Activated T-cell treated with anti-CD3 and anti-CD28 coated beads, Interleukin-2, amount 50 U/mL, for 72 hours (primary cell): ENCODE measurements at regions not wholly inside any gene's neighbourhood (a gene's known extent, or its start where the extent isn't known, plus 50 kb on each side); places are given as distances from the start of the nearest gene placed in this dataset.

Experiments
- ATAC-seq, 2 donors: fragments of 150-1000 bp; cut with Tn5 transposase; replicated peaks in 1 of 2; 2 replicates each; pipeline ENCODE4 v1.10.0; 2021; ENCODE audit warnings: moderate library complexity in 2 of 2, mild to moderate bottlenecking in 1 of 2
- DNase-seq, 2 donors: peaks; one replicate each; pipeline ENCODE4 v3.0.0; 2021 to 2022; ENCODE audit warnings: mixed read lengths in 1 of 2
- H3K27ac Mint-ChIP-seq: one replicate; pipeline ENCODE4 v1.8.0; 2022; ENCODE audit warnings: mild to moderate bottlenecking, moderate library complexity, mixed read lengths
- H3K27me3 Mint-ChIP-seq: one replicate; pipeline ENCODE4 v1.8.0; 2022; ENCODE audit warnings: low read depth, mixed read lengths
- H3K36me3 Mint-ChIP-seq, 2 donors: one replicate each; pipeline ENCODE4 v1.8.0; 2022; ENCODE audit warnings: mixed read lengths in 2 of 2, mild to moderate bottlenecking in 1 of 2; ENCODE audit not compliant: insufficient read depth in 2 of 2
- H3K4me1 Mint-ChIP-seq: one replicate; pipeline ENCODE4 v1.8.0; 2022; ENCODE audit warnings: low read depth, mixed read lengths
- H3K4me3 Mint-ChIP-seq, 2 donors: one replicate each; pipeline ENCODE4 v1.8.0; 2022; ENCODE audit warnings: mild to moderate bottlenecking in 2 of 2, mixed read lengths in 2 of 2, moderate library complexity in 2 of 2
- H3K9me3 Mint-ChIP-seq, 2 donors: one replicate each; pipeline ENCODE4 v1.8.0; 2022; ENCODE audit warnings: mixed read lengths in 2 of 2

DNA sequence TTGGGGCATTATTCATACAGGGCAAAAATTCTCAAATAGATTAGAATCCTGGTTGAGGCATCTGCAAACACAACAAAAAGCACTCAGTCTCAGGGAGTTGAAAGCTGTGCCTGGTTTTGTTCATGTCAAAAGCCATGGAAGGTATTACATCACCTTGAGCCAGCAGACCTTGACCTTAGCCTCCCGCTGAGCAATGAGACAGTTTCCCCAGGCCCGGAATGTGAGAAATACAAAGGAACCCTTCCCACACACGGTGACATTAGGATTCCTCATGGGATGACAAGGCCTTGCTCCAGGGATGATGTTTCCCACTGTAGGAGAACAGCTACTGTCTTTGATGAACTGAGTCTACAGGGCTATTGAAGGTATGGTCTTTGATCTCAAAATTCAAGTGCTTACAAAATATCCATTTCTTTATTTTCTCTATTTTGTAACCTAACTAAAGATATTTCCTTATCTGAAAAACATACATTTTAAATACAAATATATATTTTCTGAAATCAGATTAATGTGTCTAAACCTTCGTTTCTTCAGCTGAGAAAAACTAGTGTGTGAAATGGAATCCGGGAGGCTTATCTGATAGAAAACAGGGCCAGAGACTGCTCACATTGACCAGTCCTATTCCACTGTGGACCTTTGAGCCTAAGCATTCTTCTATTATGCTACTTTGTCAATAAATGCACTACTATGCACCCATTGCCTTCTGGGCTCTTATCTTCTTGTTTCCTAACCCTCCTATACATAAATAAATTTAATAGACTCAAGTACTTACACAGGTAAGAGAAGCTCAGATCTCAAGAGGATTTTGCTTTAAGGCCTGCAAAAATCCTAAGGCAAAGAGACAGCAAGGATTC, 298.2 kb downstream of the KBTBD8 start:
- H3K27me3 Mint-ChIP-seq, result peaks cover 11% of the 10 kb centered on the region
- H3K9me3 Mint-ChIP-seq, result no peaks in the 10 kb centered on the region
- peaks cover 8% of the 10 kb centered on the region for H3K4me1 Mint-ChIP-seq
- H3K4me3 Mint-ChIP-seq, result no peak overlapping the region
- no peak for ATAC-seq
- H3K36me3 Mint-ChIP-seq, result no peaks in the 10 kb centered on the region
- no peak overlapping the region for H3K27ac Mint-ChIP-seq
- DNase-seq, result no peak

DNA sequence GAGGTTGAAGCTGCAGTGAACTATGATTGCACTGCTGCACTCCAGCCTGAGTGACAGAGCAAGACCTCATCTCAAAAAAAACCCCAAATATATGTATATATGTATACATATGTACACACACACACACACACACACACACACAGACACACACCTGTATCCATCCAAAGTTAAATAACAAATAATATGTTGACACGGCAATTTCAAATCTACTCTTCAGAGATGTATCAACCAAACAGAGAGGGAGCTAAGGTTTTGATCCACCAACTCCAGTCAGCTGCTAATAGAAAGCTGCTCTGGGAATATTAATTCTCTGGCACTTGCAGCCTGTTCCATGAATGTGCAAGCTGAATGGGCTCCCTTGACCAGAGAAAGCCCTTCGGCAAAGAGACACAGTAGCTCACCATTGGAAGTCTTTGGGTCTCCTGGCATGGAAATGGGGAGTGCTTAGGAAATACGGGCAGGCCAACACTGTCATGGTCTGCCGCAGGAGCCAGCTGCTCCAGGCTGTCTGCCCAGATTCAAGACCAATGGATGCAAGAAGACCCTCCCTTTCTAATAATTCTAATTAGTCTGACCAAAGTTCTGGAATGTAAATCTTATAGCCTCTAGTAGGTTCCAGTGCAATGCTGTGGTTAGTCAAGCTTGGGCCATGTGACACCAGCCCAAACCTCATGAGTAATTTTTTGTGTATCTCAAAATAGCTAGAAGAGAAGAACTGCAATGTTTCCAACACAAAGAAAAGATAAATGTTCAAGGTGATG, 299.8 kb downstream of the KBTBD8 start:
- peaks cover 24% of the 10 kb centered on the region for H3K27me3 Mint-ChIP-seq
- no peak overlapping the region for H3K4me3 Mint-ChIP-seq
- H3K4me1 Mint-ChIP-seq, result no peaks in the 10 kb centered on the region
- ATAC-seq (no peak), DNase-seq (no peak)
- no peaks in the 10 kb centered on the region for H3K36me3 Mint-ChIP-seq
- peak overlapping the region; percentile 67 for H3K27ac Mint-ChIP-seq
- H3K9me3 Mint-ChIP-seq, result no peaks in the 10 kb centered on the region

DNA sequence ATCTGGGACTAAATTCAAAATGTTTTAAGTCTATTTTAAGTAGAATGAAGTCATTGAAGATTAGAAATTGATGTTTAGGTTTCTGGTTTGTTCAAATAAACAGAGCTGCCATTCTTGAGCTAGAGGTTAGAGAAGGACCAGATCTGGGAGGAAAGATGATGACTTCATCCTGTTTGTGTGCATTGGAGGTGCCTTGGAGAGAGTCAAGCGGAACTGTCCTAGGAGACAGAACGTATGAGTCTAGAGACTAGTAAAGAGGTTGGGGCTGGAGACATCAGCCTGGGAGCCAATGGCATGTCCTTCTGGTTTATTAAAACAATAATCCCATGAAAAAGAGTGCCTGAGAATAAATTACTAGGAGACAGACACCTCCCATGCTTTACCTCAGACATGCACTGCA, 303.4 kb downstream of the KBTBD8 start:
- H3K36me3 Mint-ChIP-seq, result no peaks in the 10 kb centered on the region
- ATAC-seq, result no peak
- H3K27ac Mint-ChIP-seq, result no peak overlapping the region
- no peak overlapping the region for H3K4me3 Mint-ChIP-seq
- no peaks in the 10 kb centered on the region for H3K9me3 Mint-ChIP-seq
- peaks cover 26% of the 10 kb centered on the region for H3K4me1 Mint-ChIP-seq
- no peak for DNase-seq
- peaks cover 24% of the 10 kb centered on the region for H3K27me3 Mint-ChIP-seq

DNA sequence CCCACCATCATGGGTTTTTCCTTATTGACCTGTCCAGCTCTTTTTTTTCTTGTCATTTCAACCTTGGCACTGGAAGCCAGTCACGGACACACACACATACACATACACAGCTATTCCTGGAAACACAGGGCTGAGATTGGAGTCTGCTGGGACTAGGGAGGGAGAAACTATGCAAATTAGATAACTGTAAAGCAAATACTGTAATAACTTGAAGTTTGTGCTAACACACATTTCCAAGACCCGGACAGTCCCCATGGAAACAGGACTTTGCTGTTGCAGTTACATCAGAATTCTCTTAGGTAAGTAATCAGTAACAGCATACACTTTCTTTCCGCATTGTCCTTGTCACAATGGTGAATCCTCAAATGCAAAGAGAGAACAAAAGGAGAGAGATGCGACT, 304.4 kb downstream of the KBTBD8 start:
- peaks cover 0 to 2% of the 10 kb centered on the region in 2 donors for H3K9me3 Mint-ChIP-seq
- H3K4me3 Mint-ChIP-seq, result no peak overlapping the region
- H3K4me1 Mint-ChIP-seq, result peaks cover 26% of the 10 kb centered on the region
- no peaks in the 10 kb centered on the region for H3K36me3 Mint-ChIP-seq
- no peak for ATAC-seq
- no peak overlapping the region for H3K27ac Mint-ChIP-seq
- H3K27me3 Mint-ChIP-seq, result peaks cover 24% of the 10 kb centered on the region
- no peak for DNase-seq

DNA sequence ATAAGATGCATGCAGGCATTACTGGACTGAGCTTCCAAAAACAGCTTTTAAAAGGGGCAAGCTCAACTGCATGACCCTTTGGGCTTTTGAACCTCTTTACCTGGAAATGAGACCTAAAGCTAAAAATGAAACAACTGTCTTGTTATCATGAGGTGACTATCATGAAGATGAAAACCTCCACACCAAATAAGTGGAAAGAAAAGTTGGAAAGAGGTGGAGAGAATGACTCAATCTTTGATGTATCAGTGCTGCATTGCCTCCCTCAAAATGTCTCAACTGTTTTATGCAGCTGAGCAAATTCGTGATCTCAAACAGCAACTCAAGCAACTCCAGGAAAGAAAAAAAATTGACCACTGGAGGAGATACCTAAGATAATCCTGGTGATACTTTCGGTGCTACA, 307.1 kb downstream of the KBTBD8 start:
- H3K27me3 Mint-ChIP-seq, result peaks cover 26% of the 10 kb centered on the region
- peaks cover 26% of the 10 kb centered on the region for H3K4me1 Mint-ChIP-seq
- peak in 1 of 2 donors; percentile 15 for ATAC-seq
- no peaks in the 10 kb centered on the region for H3K36me3 Mint-ChIP-seq
- H3K27ac Mint-ChIP-seq, result no peak overlapping the region
- DNase-seq, result no peak
- H3K4me3 Mint-ChIP-seq, result no peak overlapping the region
- H3K9me3 Mint-ChIP-seq, result peaks cover 0 to 2% of the 10 kb centered on the region in 2 donors

DNA sequence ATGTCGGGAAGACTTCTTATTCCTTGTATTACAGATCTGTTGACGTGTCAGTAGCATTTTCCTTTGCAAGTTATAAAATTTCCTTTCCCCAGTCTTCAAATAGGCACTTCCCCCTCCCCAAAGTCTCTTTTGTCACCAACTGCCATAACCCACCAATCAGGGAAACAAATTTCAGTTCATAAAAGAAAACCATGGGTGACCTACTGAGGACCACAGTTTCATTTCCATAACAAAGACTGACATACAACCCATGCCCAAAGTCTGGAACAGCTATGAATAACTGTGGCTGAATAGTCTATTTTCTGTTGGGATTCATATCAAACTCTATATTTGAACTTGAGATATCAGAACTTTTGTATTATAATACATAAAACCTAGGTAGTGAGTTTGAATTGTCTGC, 307.8 kb downstream of the KBTBD8 start:
- Mint-ChIP-seq H3K9me3 (peaks cover 0 to 2% of the 10 kb centered on the region in 2 donors), H3K4me1 (peaks cover 26% of the 10 kb centered on the region), H3K4me3 (no peak overlapping the region), H3K27ac (no peak overlapping the region), H3K27me3 (peaks cover 21% of the 10 kb centered on the region), H3K36me3 (no peaks in the 10 kb centered on the region)
- ATAC-seq, result no peak
- DNase-seq, result no peak

DNA sequence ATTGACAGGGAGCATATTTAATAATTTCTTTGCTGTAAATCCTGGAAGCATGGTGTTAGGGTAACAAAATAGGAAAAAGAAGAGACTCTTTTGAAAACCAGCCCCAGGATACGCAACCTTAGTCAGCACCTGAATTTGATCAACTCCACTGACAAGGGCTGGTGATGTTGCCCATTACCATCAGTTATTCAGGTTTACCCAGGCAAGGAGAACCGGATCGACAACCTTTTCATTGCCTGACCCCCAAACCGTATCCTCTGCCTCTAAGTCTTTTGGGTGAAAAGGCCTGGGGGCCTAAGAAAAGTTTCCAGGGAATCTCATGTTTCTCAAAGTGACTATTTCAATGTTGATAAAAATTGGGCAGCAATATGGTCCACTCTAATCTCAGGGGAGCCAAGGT, 313.3 kb downstream of the KBTBD8 start:
- Mint-ChIP-seq H3K27me3 (peaks cover 24% of the 10 kb centered on the region), H3K4me1 (no peaks in the 10 kb centered on the region), H3K4me3 (no peak overlapping the region), H3K9me3 (peaks cover 0 to 2% of the 10 kb centered on the region in 2 donors), H3K27ac (no peak overlapping the region), H3K36me3 (no peaks in the 10 kb centered on the region)
- ATAC-seq, result no peak
- DNase-seq, result no peak

DNA sequence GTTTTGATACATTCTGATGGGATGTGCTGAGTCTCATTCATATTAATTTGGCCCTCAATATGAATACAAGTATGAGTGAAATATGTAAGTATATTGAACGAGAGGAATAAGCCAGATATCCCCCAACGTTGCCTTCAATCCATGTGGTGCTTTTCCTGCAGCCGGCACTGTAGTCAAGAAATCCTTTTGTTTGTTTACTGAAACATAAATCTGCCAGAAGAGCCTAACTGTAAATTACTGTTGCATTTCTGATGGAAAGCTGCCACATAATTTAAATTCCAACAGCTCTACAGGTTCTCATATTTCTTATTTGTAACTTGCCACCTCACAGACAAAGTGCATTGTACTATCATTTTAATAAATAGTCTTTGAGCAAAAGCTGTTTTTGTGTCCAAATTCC, 314.0 kb downstream of the KBTBD8 start:
- Mint-ChIP-seq H3K4me1 (no peaks in the 10 kb centered on the region), H3K36me3 (no peaks in the 10 kb centered on the region), H3K27ac (no peak overlapping the region), H3K9me3 (peaks cover 0 to 2% of the 10 kb centered on the region in 2 donors), H3K27me3 (peaks cover 31% of the 10 kb centered on the region), H3K4me3 (no peak overlapping the region)
- DNase-seq (no peak), ATAC-seq (no peak)

DNA sequence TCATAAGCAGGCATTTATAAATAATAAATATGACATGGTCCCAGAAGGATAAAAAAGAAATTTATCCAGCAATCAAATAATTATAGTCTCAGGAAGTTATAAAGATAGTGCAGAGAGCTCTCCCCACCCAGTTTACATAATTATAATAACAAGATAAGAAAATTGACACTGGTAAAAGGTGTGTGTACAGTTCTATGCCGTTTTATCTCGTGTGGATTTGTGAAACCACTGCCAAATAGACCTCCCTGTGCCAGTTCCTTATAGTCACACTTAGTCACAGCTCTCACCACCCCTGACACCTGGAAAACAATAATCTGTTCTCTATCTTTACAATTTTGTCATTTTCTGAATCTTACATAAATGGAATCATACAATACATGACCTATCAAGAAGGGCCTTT, 320.1 kb downstream of the KBTBD8 start:
- ATAC-seq (no peak), DNase-seq (no peak)
- Mint-ChIP-seq H3K27me3 (peaks cover 42% of the 10 kb centered on the region), H3K9me3 (peaks cover 1 to 4% of the 10 kb centered on the region in 2 donors), H3K4me3 (no peak overlapping the region), H3K27ac (no peak overlapping the region), H3K36me3 (peaks cover 0 to 4% of the 10 kb centered on the region in 2 donors), H3K4me1 (no peaks in the 10 kb centered on the region)

DNA sequence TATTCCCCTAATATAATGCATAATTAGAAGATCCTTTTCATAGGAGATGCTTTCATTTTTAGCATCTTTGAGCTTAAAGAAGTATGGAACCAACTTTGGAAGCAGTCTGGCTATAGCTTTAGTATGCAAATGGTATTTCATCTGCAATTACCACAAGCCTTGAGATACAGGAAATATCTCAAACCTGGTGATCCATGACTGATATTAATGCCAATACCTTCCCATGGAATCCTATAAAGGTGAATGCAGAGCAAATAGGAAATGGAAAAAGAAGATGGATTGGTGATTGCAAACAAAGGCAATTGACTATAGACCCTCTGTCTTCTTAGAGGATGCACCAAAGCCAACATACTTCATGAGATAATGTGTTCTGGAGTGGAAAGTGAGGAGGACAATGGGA, 326.4 kb downstream of the KBTBD8 start:
- peaks cover 12% of the 10 kb centered on the region for H3K4me1 Mint-ChIP-seq
- H3K27ac Mint-ChIP-seq, result no peak overlapping the region
- H3K36me3 Mint-ChIP-seq, result peaks cover 0 to 4% of the 10 kb centered on the region in 2 donors
- peaks cover 0 to 2% of the 10 kb centered on the region in 2 donors for H3K9me3 Mint-ChIP-seq
- no peak overlapping the region for H3K4me3 Mint-ChIP-seq
- no peak for DNase-seq
- ATAC-seq, result no peak
- peaks cover 13% of the 10 kb centered on the region for H3K27me3 Mint-ChIP-seq
